Lung (tissue), 11 donors: ENCODE measurements at regions not wholly inside any gene's neighbourhood (a gene's known extent, or its start where the extent isn't known, plus 50 kb on each side); places are given as distances from the start of the nearest gene placed in this dataset.
"Not testable (repeated sequence)": the region's sequence is repeated elsewhere in the genome, so short reads cannot be mapped to it uniquely, and the experiment has no call there.

Source experiments
- ATAC-seq: fragments of 200-7000 bp; cut with Tn5 transposase; one replicate; pipeline ENCODE4 v1.9.1; 2020; ENCODE audit warnings: moderate number of reproducible peaks; ENCODE audit not compliant: insufficient read depth, low FRiP score
- DNase-seq, 3 donors: peaks; one replicate each; pipeline ENCODE4 v3.0.0-alpha.2; 2013 to 2017
- H3K27ac ChIP-seq, 2 donors: one replicate each; pipeline ENCODE4 v1.5.1; 2013; ENCODE audit warnings: mild to moderate bottlenecking in 2 of 2, moderate library complexity in 2 of 2, control low read depth in 1 of 2, inconsistent platforms in 1 of 2, low read depth in 1 of 2, low read length in 1 of 2
- H3K27me3 ChIP-seq, 3 donors: one replicate each; pipeline ENCODE4 v1.5.1; 2013; ENCODE audit warnings: low read length in 2 of 3; ENCODE audit not compliant: control insufficient read depth in 3 of 3, insufficient read depth in 3 of 3
- H3K36me3 ChIP-seq, 4 donors: one replicate each; pipeline ENCODE4 v1.5.1; 2013; ENCODE audit warnings: low read length in 4 of 4, mild to moderate bottlenecking in 1 of 4, moderate library complexity in 1 of 4; ENCODE audit not compliant: control insufficient read depth in 4 of 4, insufficient read depth in 4 of 4
- H3K4me1 ChIP-seq, 5 donors: one replicate each; pipeline ENCODE4 v1.5.1; 2013; ENCODE audit warnings: low read length in 5 of 5, mild to moderate bottlenecking in 2 of 5, moderate library complexity in 1 of 5; ENCODE audit not compliant: control insufficient read depth in 5 of 5, insufficient read depth in 5 of 5
- H3K4me3 ChIP-seq: one replicate; pipeline ENCODE4 v1.5.1; 2013; ENCODE audit warnings: mild to moderate bottlenecking, control low read depth, moderate library complexity
- H3K9ac ChIP-seq, 2 donors: one replicate each; pipeline ENCODE4 v1.5.1; 2013; ENCODE audit warnings: low read length in 2 of 2, control low read depth in 1 of 2; ENCODE audit not compliant: insufficient read depth in 1 of 2
- H3K9me3 ChIP-seq, 4 donors: one replicate each; pipeline ENCODE4 v1.5.1; 2013; ENCODE audit warnings: low read length in 3 of 4, mild to moderate bottlenecking in 1 of 4, moderate library complexity in 1 of 4; ENCODE audit not compliant: control insufficient read depth in 4 of 4, insufficient read depth in 3 of 4
- CTCF ChIP-seq: IDR thresholded peaks from 2 replicates; pipeline ENCODE4 v1.5.1; 2012; ENCODE audit warnings: mild to moderate bottlenecking; ENCODE audit errors: control extremely low read depth, extremely low read depth
- WGBS, 2 donors: extraction: QIAGEN DNeasy Blood & Tissue Kit; methylation state at CpG; one replicate each; pipeline ENCODE4 v1.1.7; 2013; 5-methylcytosine and 5-hydroxymethylcytosine counted together
- donor health status: control.
- donor health status: control.
- donor health status: Bipolar disorder and iron deficiency.
- donor health status: healthy.
- donor health status: DM: yes; HTN: yes; CAD: no.

GRCh38 chr2:8509621-8510020, 172.2 kb upstream of the ID2 start:
- Histone ChIP-seq H3K4me3 (no peak overlapping the region), H3K9ac (no peak overlapping the region), H3K9me3 (peaks cover 0 to 3% (median under 1%) of the 10 kb centered on the region in 4 donors), H3K27me3 (no peaks in the 10 kb centered on the region), H3K27ac (no peak overlapping the region), H3K4me1 (peaks cover 0 to 5% (median 0%) of the 10 kb centered on the region in 5 donors), H3K36me3 (no peaks in the 10 kb centered on the region)
- ATAC-seq (no peak), DNase-seq (no peak)
- TF ChIP-seq CTCF: no peak
- 81 to 85% methylated on average over 2 of the region's 2 CpGs for WGBS, 2 donors

- not testable (repeated sequence) for H3K9me3 ChIP-seq, H3K4me3 ChIP-seq, H3K27ac ChIP-seq, H3K9ac ChIP-seq, H3K4me1 ChIP-seq, H3K27me3 ChIP-seq, H3K36me3 ChIP-seq, DNase-seq, ATAC-seq
- WGBS, 2 donors: 95 to 99% methylated on average over 4 of the region's 4 CpGs
Observed at GRCh38 chr2:8510055-8510454, 171.8 kb upstream of the ID2 start.

- peaks cover 0 to 3% (median under 1%) of the 10 kb centered on the region in 4 donors for H3K9me3 ChIP-seq
- H3K27me3 ChIP-seq: no peaks in the 10 kb centered on the region
- H3K27ac ChIP-seq: no peak overlapping the region
- TF ChIP-seq CTCF: no peak
- no peaks in the 10 kb centered on the region for H3K36me3 ChIP-seq
- DNase-seq (no peak), ATAC-seq (no peak)
- WGBS, 2 donors: 74 to 93% methylated on average over 3 of the region's 3 CpGs
- no peak overlapping the region for H3K4me3 ChIP-seq
- H3K4me1 ChIP-seq: peaks cover 0 to 5% (median 2%) of the 10 kb centered on the region in 5 donors
- H3K9ac ChIP-seq: no peak overlapping the region
Observed at GRCh38 chr2:8510519-8510918, 171.3 kb upstream of the ID2 start.

GRCh38 chr2:8511868-8512612, 169.8 kb upstream of the ID2 start:
- ATAC-seq (no peak), DNase-seq (no peak)
- 94 to 100% methylated on average over 1 of the region's 1 CpG for whole genome bisulfite sequencing, 2 donors
- peaks cover 0 to 3% (median 0%) of the 10 kb centered on the region in 4 donors for H3K9me3 ChIP-seq
- H3K36me3 ChIP-seq: no peaks in the 10 kb centered on the region
- H3K27ac ChIP-seq: no peak overlapping the region
- H3K4me1 ChIP-seq: peaks cover 0 to 6% (median 5%) of the 10 kb centered on the region in 5 donors
- TF ChIP-seq CTCF: no peak
- H3K27me3 ChIP-seq: no peaks in the 10 kb centered on the region
- no peak overlapping the region for H3K4me3 ChIP-seq
- no peak overlapping the region for H3K9ac ChIP-seq
